ENCODE measurements at regions not wholly inside any gene's neighbourhood (a gene's known extent, or its start where the extent isn't known, plus 50 kb on each side); places are given as distances from the start of the nearest gene placed in this dataset.

DNA sequence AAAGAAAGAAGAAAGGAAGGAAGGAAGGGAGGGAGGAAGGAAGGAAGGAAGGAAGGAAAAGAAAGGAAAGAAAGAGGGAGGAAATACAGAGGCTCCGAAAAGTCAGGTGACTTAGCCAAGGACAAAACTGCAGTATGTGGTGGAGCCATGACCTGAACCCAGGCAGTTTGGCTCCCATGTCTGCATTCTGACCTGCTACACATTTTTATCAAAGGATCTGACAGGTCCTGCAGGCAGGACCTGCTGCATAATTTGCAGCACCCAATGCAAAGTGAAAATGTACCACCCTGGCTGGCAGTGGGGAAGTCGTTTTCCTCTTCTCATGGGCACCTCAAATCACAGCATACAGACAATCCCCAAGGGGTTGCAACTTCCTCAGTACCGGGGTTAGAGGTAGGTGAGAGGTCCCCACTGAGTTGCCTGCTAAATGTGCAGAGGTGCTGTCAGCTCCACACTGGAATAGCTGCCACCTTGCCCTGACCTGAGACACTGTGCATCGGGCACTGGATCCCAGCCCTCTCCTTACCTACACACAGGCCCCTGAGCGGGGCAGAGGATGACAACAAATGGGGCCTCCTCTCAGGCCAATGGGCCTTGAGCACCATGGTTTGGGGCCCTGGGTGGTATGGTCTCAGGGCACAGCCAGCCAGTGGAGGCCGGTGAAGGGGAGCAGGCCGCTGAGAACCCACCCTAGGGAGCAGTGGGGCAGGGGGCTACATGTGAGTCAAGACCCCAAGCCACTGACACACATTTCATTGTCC lies 175.1 kb downstream of the SHQ1 start:
- TF ChIP-seq, protein P1, sequence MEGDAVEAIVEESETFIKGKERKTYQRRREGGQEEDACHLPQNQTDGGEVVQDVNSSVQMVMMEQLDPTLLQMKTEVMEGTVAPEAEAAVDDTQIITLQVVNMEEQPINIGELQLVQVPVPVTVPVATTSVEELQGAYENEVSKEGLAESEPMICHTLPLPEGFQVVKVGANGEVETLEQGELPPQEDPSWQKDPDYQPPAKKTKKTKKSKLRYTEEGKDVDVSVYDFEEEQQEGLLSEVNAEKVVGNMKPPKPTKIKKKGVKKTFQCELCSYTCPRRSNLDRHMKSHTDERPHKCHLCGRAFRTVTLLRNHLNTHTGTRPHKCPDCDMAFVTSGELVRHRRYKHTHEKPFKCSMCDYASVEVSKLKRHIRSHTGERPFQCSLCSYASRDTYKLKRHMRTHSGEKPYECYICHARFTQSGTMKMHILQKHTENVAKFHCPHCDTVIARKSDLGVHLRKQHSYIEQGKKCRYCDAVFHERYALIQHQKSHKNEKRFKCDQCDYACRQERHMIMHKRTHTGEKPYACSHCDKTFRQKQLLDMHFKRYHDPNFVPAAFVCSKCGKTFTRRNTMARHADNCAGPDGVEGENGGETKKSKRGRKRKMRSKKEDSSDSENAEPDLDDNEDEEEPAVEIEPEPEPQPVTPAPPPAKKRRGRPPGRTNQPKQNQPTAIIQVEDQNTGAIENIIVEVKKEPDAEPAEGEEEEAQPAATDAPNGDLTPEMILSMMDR (IDR thresholded peaks at IDR 0.05): no peak
- no peak for TF ChIP-seq POLR2A (IDR thresholded peaks at IDR 0.05)
